ENCODE measurements at regions not wholly inside any gene's neighbourhood (a gene's known extent, or its start where the extent isn't known, plus 50 kb on each side); places are given as distances from the start of the nearest gene placed in this dataset.

DNA sequence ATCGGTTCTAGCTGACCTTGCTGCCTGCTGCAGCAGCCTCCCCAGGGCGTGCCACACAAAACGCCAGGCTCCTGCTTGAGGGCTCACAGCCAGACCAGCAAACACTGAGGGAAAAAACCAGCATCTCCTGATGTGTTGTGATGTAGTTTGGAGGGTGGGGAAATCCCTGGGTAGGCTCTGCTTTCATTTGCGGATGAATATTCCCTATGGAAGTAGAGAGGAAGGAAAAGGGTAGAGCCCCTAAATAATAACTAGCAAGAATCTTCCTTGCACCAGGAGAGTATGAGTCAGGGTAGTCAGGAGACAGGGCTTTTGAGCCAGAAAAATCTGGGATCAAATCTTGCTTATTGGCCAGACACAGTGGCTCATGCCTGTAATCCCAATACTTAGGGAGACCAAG is 545.3 kb downstream of the RFC3 start:
- no peak for DNase-seq (ENCODE audit: extremely low spot score)
- no peak for TF ChIP-seq CTCF (IDR thresholded peaks at IDR 0.05; ENCODE audit: control extremely low read depth, extremely low read depth, low read depth, missing control alignments)
- ChIA-PET POLR2A (no interaction called here), CTCF (no interaction called here)

- TF ChIP-seq CTCF (IDR thresholded peaks at IDR 0.05; ENCODE audit: control extremely low read depth, extremely low read depth, low read depth, missing control alignments): no peak
- POLR2A ChIA-PET: no interaction called here
These were observed 546.7 kb downstream of the RFC3 start for GRCh38 chr13:34364633-34365032.

DNA sequence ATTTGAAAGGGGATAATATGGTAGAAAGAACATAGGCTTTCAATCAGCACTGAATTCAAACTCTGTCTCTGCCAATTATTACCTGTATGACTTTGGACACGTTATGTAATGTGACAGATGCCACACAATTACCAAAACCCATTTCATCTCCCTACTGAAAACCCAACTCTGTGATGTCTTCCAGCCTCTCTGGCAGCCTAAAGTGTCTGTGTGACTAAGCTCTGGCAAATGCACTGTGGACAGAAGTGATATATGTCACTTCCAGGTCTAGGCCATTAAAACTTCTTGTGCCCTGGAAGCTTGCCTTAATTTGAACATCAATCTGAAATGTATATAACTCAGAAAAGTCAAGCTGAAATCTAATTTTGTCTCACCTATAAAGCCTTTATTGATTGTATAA is 552.0 kb downstream of the RFC3 start:
- DNase-seq (ENCODE audit: extremely low spot score): no peak
- no peak for TF ChIP-seq CTCF (IDR thresholded peaks at IDR 0.05; ENCODE audit: control extremely low read depth, extremely low read depth, low read depth, missing control alignments)
- POLR2A ChIA-PET: no interaction called here
- CTCF ChIA-PET: no interaction called here

More at GRCh38 chr13:34364633-34365032, 546.7 kb downstream of the RFC3 start:
- CTCF ChIA-PET: no interaction called here
- DNase-seq (ENCODE audit: extremely low spot score): no peak

GRCh38 chr13:34371108-34371507 is 553.2 kb downstream of the RFC3 start:
- no peak for DNase-seq (ENCODE audit: extremely low spot score)
- CTCF ChIA-PET: no interaction called here
- no peak for TF ChIP-seq CTCF (IDR thresholded peaks at IDR 0.05; ENCODE audit: control extremely low read depth, extremely low read depth, low read depth, missing control alignments)
- POLR2A ChIA-PET: no interaction called here

- TF ChIP-seq CTCF (IDR thresholded peaks at IDR 0.05; ENCODE audit: control extremely low read depth, extremely low read depth, low read depth, missing control alignments): no peak
- no peak for DNase-seq (ENCODE audit: extremely low spot score)
- ChIA-PET CTCF (no interaction called here), POLR2A (no interaction called here)
These were observed 553.9 kb downstream of the RFC3 start for GRCh38 chr13:34371645-34372395.

- no peak for DNase-seq (ENCODE audit: extremely low spot score)
- no peak for TF ChIP-seq CTCF (IDR thresholded peaks at IDR 0.05; ENCODE audit: control extremely low read depth, extremely low read depth, low read depth, missing control alignments)
- ChIA-PET POLR2A (no interaction called here), CTCF (no interaction called here)
These were observed 554.6 kb downstream of the RFC3 start for GRCh38 chr13:34372581-34372980.

All from GM10248 (cell line).